Psoas muscle (tissue), 7 donors: ENCODE measurements at regions not wholly inside any gene's neighbourhood (a gene's known extent, or its start where the extent isn't known, plus 50 kb on each side); places are given as distances from the start of the nearest gene placed in this dataset.

Experiments used
- ATAC-seq, 4 donors: fragments of 200-7000 bp; cut with Tn5 transposase; one replicate each; pipeline ENCODE4 v1.9.1; 2020; ENCODE audit warnings: moderate library complexity in 3 of 4, mild to moderate bottlenecking in 2 of 4
- DNase-seq, 2 donors: peaks; one replicate each; pipeline ENCODE4 v3.0.0-alpha.2; 2020
- H3K27ac ChIP-seq: fragments of 200-600 bp; one replicate; pipeline ENCODE4 v1.8.0; 2022
- H3K27me3 ChIP-seq, 3 donors: fragments of 200-600 bp in 1 of 3; one replicate each; pipeline versions ENCODE4 v1.6.1 to v1.8.0; 2013 to 2022; ENCODE audit warnings: low read length in 2 of 3, mild to moderate bottlenecking in 2 of 3, moderate library complexity in 1 of 3; ENCODE audit not compliant: insufficient read depth in 3 of 3
- H3K36me3 ChIP-seq, 2 donors: fragments of 200-600 bp in 1 of 2; one replicate each; pipeline versions ENCODE4 v1.6.1 to v1.8.0; 2013 to 2022; ENCODE audit warnings: low read depth in 1 of 2, mild to moderate bottlenecking in 1 of 2, moderate library complexity in 1 of 2; ENCODE audit not compliant: insufficient read depth in 1 of 2
- H3K4me1 ChIP-seq: fragments of 200-600 bp; one replicate; pipeline ENCODE4 v1.8.0; 2022
- H3K4me3 ChIP-seq: fragments of 200-600 bp; one replicate; pipeline ENCODE4 v1.8.0; 2022; ENCODE audit warnings: mild to moderate bottlenecking
- H3K9me3 ChIP-seq: fragments of 200-600 bp; one replicate; pipeline ENCODE4 v1.8.0; 2022
- WGBS, 3 donors: extraction: QIAGEN DNeasy Blood & Tissue Kit; methylation state at CpG; one replicate each; pipeline versions ENCODE4 v1.1.6 to v1.1.7; 2013; 5-methylcytosine and 5-hydroxymethylcytosine counted together
- intact Hi-C, 2 donors: fragments of 100-400 bp; cut with DNase I; formaldehyde crosslinking; loops; one replicate each; pipeline versions ENCODE4 v1.11.0 to v1.14.2; 2022
- TF ChIP-seq, protein P1 (sequence below): fragments of 200-600 bp; IDR thresholded peaks from one replicate; pipeline ENCODE4 v1.8.0; 2022; ENCODE audit warnings: antibody characterized with exemption
- donor health status: healthy with polysubstance abuse.
- donor health status: DM: no; HTN: no; CAD: no; lungs with moderate emphysema.
- donor health status: Bipolar disorder and iron deficiency.
- donor health status: healthy.
- donor health status: DM: yes; HTN: yes; CAD: no.
- donor health status: DM: no; HTN: no; CAD: no.
- donor health status: DM: yes; HTN: yes; CAD: no.

DNA sequence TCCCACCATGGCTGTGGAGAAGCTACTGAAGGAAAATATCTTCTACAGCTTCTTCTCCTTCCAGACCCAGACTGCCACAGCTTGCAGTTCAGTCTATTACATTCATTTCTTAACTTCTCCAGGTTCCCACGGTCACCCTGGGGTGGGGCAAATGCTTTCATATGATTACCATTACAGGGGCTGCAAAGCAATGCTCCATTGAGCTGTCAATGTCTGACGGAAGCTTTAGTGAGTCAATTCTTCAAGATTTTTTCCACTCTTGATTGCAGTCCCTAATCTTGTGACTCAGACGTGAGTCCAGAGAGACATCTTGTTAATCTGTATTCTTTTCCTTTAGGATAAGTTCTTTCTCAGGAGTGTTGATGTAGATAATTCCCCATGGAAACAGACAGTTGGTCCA is 233.4 kb upstream of the DDI1 start:
- TF ChIP-seq, protein P1, sequence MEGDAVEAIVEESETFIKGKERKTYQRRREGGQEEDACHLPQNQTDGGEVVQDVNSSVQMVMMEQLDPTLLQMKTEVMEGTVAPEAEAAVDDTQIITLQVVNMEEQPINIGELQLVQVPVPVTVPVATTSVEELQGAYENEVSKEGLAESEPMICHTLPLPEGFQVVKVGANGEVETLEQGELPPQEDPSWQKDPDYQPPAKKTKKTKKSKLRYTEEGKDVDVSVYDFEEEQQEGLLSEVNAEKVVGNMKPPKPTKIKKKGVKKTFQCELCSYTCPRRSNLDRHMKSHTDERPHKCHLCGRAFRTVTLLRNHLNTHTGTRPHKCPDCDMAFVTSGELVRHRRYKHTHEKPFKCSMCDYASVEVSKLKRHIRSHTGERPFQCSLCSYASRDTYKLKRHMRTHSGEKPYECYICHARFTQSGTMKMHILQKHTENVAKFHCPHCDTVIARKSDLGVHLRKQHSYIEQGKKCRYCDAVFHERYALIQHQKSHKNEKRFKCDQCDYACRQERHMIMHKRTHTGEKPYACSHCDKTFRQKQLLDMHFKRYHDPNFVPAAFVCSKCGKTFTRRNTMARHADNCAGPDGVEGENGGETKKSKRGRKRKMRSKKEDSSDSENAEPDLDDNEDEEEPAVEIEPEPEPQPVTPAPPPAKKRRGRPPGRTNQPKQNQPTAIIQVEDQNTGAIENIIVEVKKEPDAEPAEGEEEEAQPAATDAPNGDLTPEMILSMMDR, result no peak
- Histone ChIP-seq H3K4me1 (no peaks in the 10 kb centered on the region), H3K27me3 (no peaks in the 10 kb centered on the region), H3K4me3 (no peak overlapping the region), H3K36me3 (no peaks in the 10 kb centered on the region), H3K9me3 (no peaks in the 10 kb centered on the region), H3K27ac (no peak overlapping the region)
- intact Hi-C loops, result no loop called here
- no peak for DNase-seq
- 85 to 91% (median 88%) methylated on average over 3 of the region's 3 CpGs for WGBS, 3 donors
- no peak for ATAC-seq

DNA sequence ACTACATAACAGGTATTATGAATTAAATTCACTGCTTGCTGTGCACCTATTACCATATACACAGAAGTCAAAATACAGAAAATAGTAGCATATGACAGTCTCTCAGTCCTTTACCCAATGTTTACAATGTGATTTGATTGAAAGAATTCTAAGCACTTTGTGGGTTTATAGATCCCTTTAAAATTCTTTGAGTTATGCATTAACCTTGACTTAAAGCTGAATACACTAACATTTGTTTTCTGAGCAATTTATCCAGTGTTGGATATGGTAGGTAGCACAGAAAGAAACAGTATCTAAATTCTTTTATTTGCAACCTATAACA is 230.8 kb upstream of the DDI1 start:
- H3K4me3 ChIP-seq, result no peak overlapping the region
- no peak overlapping the region for H3K27ac ChIP-seq
- H3K4me1 ChIP-seq, result no peaks in the 10 kb centered on the region
- H3K27me3 ChIP-seq, result no peaks in the 10 kb centered on the region
- ATAC-seq, result no peak
- TF ChIP-seq, protein P1, result no peak
- no peak for DNase-seq
- H3K9me3 ChIP-seq, result no peaks in the 10 kb centered on the region
- intact Hi-C loops, result no loop called here
- no peaks in the 10 kb centered on the region for H3K36me3 ChIP-seq

GRCh38 chr11:103806130-103806895 is 230.1 kb upstream of the DDI1 start:
- intact Hi-C loops, result no loop called here
- Histone ChIP-seq H3K36me3 (no peaks in the 10 kb centered on the region), H3K4me3 (no peak overlapping the region), H3K27ac (no peak overlapping the region), H3K27me3 (no peaks in the 10 kb centered on the region), H3K4me1 (no peaks in the 10 kb centered on the region), H3K9me3 (no peaks in the 10 kb centered on the region)
- TF ChIP-seq, protein P1, result no peak
- no peak for DNase-seq
- WGBS, 3 donors, result 40 to 63% (median 47%) methylated on average over 5 of the region's 5 CpGs
- no peak for ATAC-seq

DNA sequence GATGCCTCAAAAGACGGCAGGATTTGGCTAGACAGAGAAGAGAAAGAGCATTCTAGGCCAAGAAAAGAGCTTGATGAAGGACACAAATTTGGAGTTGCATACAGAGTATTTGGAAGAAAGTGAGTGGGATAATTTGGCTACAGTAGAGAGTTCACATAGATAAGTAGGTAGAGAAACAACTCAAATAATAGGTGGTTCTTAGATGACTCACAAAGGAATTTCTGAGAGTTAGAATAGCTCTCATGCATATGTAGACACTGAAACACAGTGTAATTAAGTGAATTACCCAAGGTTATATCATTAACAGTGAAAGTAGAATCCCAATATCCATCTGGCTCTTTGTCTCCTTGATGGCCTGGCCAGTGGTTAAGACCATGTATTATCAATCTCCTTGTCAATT is 228.6 kb upstream of the DDI1 start:
- no peaks in the 10 kb centered on the region for H3K36me3 ChIP-seq
- no peak for ATAC-seq

More for the DNA sequence above, 228.6 kb upstream of the DDI1 start:
- no peak overlapping the region for H3K4me3 ChIP-seq
- no peaks in the 10 kb centered on the region for H3K27me3 ChIP-seq
- TF ChIP-seq, protein P1, result no peak
- DNase-seq, result no peak
- no peaks in the 10 kb centered on the region for H3K9me3 ChIP-seq
- 54 to 70% (median 67%) methylated on average over 1 of the region's 1 CpG for WGBS, 3 donors
- H3K4me1 ChIP-seq, result no peaks in the 10 kb centered on the region
- intact Hi-C loops, result no loop called here
- no peak overlapping the region for H3K27ac ChIP-seq
